ENCODE measurements at regions not wholly inside any gene's neighbourhood (a gene's known extent, or its start where the extent isn't known, plus 50 kb on each side); places are given as distances from the start of the nearest gene placed in this dataset.

- no peak for TF ChIP-seq CHD2 (IDR thresholded peaks at IDR 0.05; ENCODE audit: low read depth, low read length)
- TF ChIP-seq, protein P1, sequence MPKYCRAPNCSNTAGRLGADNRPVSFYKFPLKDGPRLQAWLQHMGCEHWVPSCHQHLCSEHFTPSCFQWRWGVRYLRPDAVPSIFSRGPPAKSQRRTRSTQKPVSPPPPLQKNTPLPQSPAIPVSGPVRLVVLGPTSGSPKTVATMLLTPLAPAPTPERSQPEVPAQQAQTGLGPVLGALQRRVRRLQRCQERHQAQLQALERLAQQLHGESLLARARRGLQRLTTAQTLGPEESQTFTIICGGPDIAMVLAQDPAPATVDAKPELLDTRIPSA (CRISPR knock-in tag; IDR thresholded peaks at IDR 0.05; ENCODE audit: borderline replicate concordance), result no peak
- peak; percentile 96 for TF ChIP-seq CEBPG (CRISPR knock-in tag; IDR thresholded peaks at IDR 0.05)
- no peak for TF ChIP-seq ELF4 (CRISPR knock-in tag; IDR thresholded peaks at IDR 0.05; ENCODE audit: borderline replicate concordance)
- TF ChIP-seq, protein P2, sequence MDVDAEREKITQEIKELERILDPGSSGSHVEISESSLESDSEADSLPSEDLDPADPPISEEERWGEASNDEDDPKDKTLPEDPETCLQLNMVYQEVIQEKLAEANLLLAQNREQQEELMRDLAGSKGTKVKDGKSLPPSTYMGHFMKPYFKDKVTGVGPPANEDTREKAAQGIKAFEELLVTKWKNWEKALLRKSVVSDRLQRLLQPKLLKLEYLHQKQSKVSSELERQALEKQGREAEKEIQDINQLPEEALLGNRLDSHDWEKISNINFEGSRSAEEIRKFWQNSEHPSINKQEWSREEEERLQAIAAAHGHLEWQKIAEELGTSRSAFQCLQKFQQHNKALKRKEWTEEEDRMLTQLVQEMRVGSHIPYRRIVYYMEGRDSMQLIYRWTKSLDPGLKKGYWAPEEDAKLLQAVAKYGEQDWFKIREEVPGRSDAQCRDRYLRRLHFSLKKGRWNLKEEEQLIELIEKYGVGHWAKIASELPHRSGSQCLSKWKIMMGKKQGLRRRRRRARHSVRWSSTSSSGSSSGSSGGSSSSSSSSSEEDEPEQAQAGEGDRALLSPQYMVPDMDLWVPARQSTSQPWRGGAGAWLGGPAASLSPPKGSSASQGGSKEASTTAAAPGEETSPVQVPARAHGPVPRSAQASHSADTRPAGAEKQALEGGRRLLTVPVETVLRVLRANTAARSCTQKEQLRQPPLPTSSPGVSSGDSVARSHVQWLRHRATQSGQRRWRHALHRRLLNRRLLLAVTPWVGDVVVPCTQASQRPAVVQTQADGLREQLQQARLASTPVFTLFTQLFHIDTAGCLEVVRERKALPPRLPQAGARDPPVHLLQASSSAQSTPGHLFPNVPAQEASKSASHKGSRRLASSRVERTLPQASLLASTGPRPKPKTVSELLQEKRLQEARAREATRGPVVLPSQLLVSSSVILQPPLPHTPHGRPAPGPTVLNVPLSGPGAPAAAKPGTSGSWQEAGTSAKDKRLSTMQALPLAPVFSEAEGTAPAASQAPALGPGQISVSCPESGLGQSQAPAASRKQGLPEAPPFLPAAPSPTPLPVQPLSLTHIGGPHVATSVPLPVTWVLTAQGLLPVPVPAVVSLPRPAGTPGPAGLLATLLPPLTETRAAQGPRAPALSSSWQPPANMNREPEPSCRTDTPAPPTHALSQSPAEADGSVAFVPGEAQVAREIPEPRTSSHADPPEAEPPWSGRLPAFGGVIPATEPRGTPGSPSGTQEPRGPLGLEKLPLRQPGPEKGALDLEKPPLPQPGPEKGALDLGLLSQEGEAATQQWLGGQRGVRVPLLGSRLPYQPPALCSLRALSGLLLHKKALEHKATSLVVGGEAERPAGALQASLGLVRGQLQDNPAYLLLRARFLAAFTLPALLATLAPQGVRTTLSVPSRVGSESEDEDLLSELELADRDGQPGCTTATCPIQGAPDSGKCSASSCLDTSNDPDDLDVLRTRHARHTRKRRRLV (CRISPR knock-in tag; IDR thresholded peaks at IDR 0.05), result no peak
- TF ChIP-seq ZNF768 (CRISPR knock-in tag; IDR thresholded peaks at IDR 0.05), result no peak
- no peak for TF ChIP-seq GABPA (IDR thresholded peaks at IDR 0.05; ENCODE audit: low read depth, low read length)
- TF ChIP-seq GABPA (CRISPR knock-in tag; IDR thresholded peaks at IDR 0.05; ENCODE audit: low read depth), result no peak
- no peak for TF ChIP-seq ZNF850 (CRISPR knock-in tag; conservative IDR thresholded peaks at IDR 0.05)
- TF ChIP-seq ZNF709 (CRISPR knock-in tag; IDR thresholded peaks at IDR 0.05), result no peak
- TF ChIP-seq HIVEP1 (CRISPR knock-in tag; IDR thresholded peaks at IDR 0.05), result no peak
- TF ChIP-seq SMYD3 (CRISPR knock-in tag; IDR thresholded peaks at IDR 0.05), result no peak
- TF ChIP-seq CHD4 (IDR thresholded peaks at IDR 0.05; ENCODE audit: borderline replicate concordance, low read length), result no peak
- no peak for TF ChIP-seq ZNF839 (CRISPR knock-in tag; IDR thresholded peaks at IDR 0.05; ENCODE audit: borderline replicate concordance)
- no peak for TF ChIP-seq SNAI1 (CRISPR knock-in tag; IDR thresholded peaks at IDR 0.05; ENCODE audit: borderline replicate concordance)
- no peak for TF ChIP-seq ZFX (CRISPR knock-in tag; IDR thresholded peaks at IDR 0.05; ENCODE audit: low read depth)
- no peak for TF ChIP-seq ZC3H13 (CRISPR knock-in tag; IDR thresholded peaks at IDR 0.05)
- no peak for TF ChIP-seq HINFP (CRISPR knock-in tag; IDR thresholded peaks at IDR 0.05; ENCODE audit: low read depth)
- TF ChIP-seq, protein P3, sequence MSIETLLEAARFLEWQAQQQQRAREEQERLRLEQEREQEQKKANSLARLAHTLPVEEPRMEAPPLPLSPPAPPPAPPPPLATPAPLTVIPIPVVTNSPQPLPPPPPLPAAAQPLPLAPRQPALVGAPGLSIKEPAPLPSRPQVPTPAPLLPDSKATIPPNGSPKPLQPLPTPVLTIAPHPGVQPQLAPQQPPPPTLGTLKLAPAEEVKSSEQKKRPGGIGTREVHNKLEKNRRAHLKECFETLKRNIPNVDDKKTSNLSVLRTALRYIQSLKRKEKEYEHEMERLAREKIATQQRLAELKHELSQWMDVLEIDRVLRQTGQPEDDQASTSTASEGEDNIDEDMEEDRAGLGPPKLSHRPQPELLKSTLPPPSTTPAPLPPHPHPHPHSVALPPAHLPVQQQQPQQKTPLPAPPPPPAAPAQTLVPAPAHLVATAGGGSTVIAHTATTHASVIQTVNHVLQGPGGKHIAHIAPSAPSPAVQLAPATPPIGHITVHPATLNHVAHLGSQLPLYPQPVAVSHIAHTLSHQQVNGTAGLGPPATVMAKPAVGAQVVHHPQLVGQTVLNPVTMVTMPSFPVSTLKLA (IDR thresholded peaks at IDR 0.05), result no peak
- no peak for TF ChIP-seq ATF1 (CRISPR knock-in tag; IDR thresholded peaks at IDR 0.05)
- no peak for TF ChIP-seq FOXP4 (CRISPR knock-in tag; IDR thresholded peaks at IDR 0.05)
These were observed 74.7 kb upstream of the TMEM170B start (continued) for GRCh38 chr6:11462742-11463397.

Data from HepG2 (cell line).